GM23338 (cell line): ENCODE measurements at regions not wholly inside any gene's neighbourhood (a gene's known extent, or its start where the extent isn't known, plus 50 kb on each side); places are given as distances from the start of the nearest gene placed in this dataset.
A peak's percentile ranks its signal among the peaks of the same experiment; 100 is the strongest.
"Not testable (repeated sequence)": the region's sequence is repeated elsewhere in the genome, so short reads cannot be mapped to it uniquely, and the experiment has no call there.

ENCODE experiments used
- ATAC-seq: fragments of 200-7000 bp; cut with Tn5 transposase; 3 replicates; pipeline ENCODE4 v1.9.1; 2020
- DNase-seq: peaks from one replicate; pipeline ENCODE4 v3.0.0-alpha.2; 2015; ENCODE audit warnings: low spot score
- H2AFZ ChIP-seq: fragments of 200-600 bp; sonication (generic); 2 replicates; pipeline ENCODE4 v1.8.0; 2016; ENCODE audit warnings: antibody characterized with exemption, mild to moderate bottlenecking, moderate library complexity
- H3F3A ChIP-seq: fragments of 200-600 bp; sonication (generic); replicated peaks from 2 replicates; pipeline ENCODE4 v1.8.0; 2017; ENCODE audit warnings: antibody characterized with exemption, mixed run types, low read depth
- H3K27ac ChIP-seq: fragments of 200-600 bp; sonication (generic); 2 replicates; pipeline ENCODE4 v1.6.1; 2016; ENCODE audit warnings: low read depth
- H3K27me3 ChIP-seq: fragments of 200-600 bp; sonication (generic); 2 replicates; pipeline ENCODE4 v1.8.0; 2016; ENCODE audit warnings: mild to moderate bottlenecking, mixed run types, moderate library complexity; ENCODE audit not compliant: insufficient read depth
- H3K36me3 ChIP-seq: fragments of 200-600 bp; sonication (generic); 2 replicates; pipeline ENCODE4 v1.8.0; 2016; ENCODE audit warnings: mild to moderate bottlenecking; ENCODE audit not compliant: insufficient read depth
- H3K4me1 ChIP-seq: fragments of 200-600 bp; sonication (generic); 2 replicates; pipeline ENCODE4 v1.8.0; 2016; ENCODE audit warnings: mild to moderate bottlenecking, moderate library complexity; ENCODE audit not compliant: insufficient read depth
- H3K4me2 ChIP-seq: fragments of 200-600 bp; sonication (generic); 2 replicates; pipeline ENCODE4 v1.7.1; 2017; ENCODE audit warnings: mixed run types
- H3K4me3 ChIP-seq: fragments of 200-600 bp; sonication (generic); 2 replicates; pipeline ENCODE4 v1.6.1; 2016; ENCODE audit warnings: mixed run types
- H3K79me2 ChIP-seq: fragments of 200-600 bp; sonication (generic); replicated peaks from 2 replicates; pipeline ENCODE4 v1.8.0; 2017; ENCODE audit warnings: mild to moderate bottlenecking; ENCODE audit not compliant: insufficient read depth
- H3K9me2 ChIP-seq: fragments of 200-600 bp; sonication (generic); 2 replicates; pipeline ENCODE4 v1.8.0; 2017; ENCODE audit not compliant: insufficient read depth
- H4K20me1 ChIP-seq: fragments of 200-600 bp; sonication (generic); replicated peaks from 2 replicates; pipeline ENCODE4 v1.8.0; 2017; ENCODE audit warnings: mild to moderate bottlenecking; ENCODE audit not compliant: insufficient read depth
- H3K27ac Mint-ChIP-seq: 2 replicates; pipeline ENCODE4 v1.8.0; 2020; ENCODE audit warnings: inconsistent platforms, mild to moderate bottlenecking, moderate library complexity, mixed read lengths
- H3K27me3 Mint-ChIP-seq: 3 replicates; pipeline ENCODE4 v1.8.0; 2022; ENCODE audit warnings: low read depth, mild to moderate bottlenecking, moderate library complexity, mixed read lengths, inconsistent platforms; ENCODE audit not compliant: insufficient read depth, poor library complexity
- H3K36me3 Mint-ChIP-seq: 3 replicates; pipeline ENCODE4 v1.8.0; 2021; ENCODE audit warnings: low read depth, mild to moderate bottlenecking, inconsistent platforms, moderate library complexity, mixed read lengths
- H3K4me1 Mint-ChIP-seq: 3 replicates; pipeline ENCODE4 v1.8.0; 2020; ENCODE audit warnings: mild to moderate bottlenecking, inconsistent platforms, mixed read lengths
- H3K4me3 Mint-ChIP-seq: 3 replicates; pipeline ENCODE4 v1.8.0; 2021; ENCODE audit warnings: moderate library complexity, mild to moderate bottlenecking, inconsistent platforms, mixed read lengths
- H3K9me3 Mint-ChIP-seq: 3 replicates; pipeline ENCODE4 v1.8.0; 2020; ENCODE audit warnings: moderate library complexity, mild to moderate bottlenecking, inconsistent platforms, mixed read lengths

DNA sequence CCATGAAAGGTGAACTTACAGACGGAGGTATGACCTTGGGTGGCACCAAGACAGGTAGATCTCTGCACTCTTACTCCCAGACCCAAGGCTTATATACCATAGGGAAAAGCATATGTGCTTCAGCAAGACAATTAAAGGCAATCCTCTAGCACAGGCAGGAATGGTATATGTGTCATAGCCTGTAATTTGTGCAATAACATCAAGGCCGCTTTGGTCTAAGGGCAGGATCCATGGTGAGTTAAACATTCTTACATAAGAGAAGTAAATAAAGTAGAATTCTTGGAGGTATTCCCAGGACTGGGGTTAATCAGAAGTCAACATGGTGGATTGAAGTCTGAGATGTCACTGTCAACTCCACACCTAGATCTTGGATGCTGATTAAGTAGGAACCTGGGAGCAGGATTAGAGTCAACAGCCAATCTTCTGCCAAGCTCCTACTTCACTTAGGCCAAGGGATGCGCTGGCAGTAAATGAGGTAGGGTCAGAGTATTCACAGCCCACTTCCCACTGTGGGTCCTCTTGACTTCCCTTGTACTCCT, 143.0 kb downstream of the ATP6V0E2 start:
- H3K9me3 Mint-ChIP-seq, ATAC-seq, H3K27me3 ChIP-seq, H3K36me3 ChIP-seq, H2AFZ ChIP-seq, H3K27ac Mint-ChIP-seq, H3K4me1 ChIP-seq, DNase-seq, H3K36me3 Mint-ChIP-seq, H3K4me3 Mint-ChIP-seq, H4K20me1 ChIP-seq, H3K4me3 ChIP-seq, H3K27me3 Mint-ChIP-seq, H3K4me1 Mint-ChIP-seq, H3K4me2 ChIP-seq, H3F3A ChIP-seq, H3K9me2 ChIP-seq, H3K79me2 ChIP-seq, H3K27ac ChIP-seq: not testable (repeated sequence)

DNA sequence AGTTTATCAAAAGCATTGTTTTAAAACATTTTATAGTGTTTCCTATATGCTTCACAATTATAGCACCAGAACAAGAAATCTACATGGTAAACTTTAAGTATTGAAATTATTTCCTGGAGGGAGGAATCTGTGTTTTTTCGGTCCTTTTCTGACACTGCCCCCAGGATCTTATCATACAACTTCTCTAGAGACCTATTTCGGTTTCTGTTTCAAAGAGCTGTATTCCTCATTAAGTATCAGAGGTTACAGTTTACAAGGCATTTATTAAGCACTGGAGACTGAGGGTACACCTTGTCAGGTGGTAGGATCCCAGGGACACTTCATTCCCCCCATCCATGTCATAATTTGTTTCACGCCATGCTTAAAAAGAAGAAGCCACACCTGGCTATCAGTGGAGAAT, 146.4 kb downstream of the ATP6V0E2 start:
- H3K36me3 ChIP-seq, H3K4me3 Mint-ChIP-seq, H4K20me1 ChIP-seq, H3K27ac ChIP-seq, H3K27ac Mint-ChIP-seq, H3F3A ChIP-seq, H3K9me2 ChIP-seq, H3K4me1 ChIP-seq, H3K4me2 ChIP-seq, H2AFZ ChIP-seq, DNase-seq, H3K4me1 Mint-ChIP-seq, H3K36me3 Mint-ChIP-seq, H3K79me2 ChIP-seq, H3K4me3 ChIP-seq, ATAC-seq, H3K27me3 Mint-ChIP-seq, H3K27me3 ChIP-seq, H3K9me3 Mint-ChIP-seq: not testable (repeated sequence)

DNA sequence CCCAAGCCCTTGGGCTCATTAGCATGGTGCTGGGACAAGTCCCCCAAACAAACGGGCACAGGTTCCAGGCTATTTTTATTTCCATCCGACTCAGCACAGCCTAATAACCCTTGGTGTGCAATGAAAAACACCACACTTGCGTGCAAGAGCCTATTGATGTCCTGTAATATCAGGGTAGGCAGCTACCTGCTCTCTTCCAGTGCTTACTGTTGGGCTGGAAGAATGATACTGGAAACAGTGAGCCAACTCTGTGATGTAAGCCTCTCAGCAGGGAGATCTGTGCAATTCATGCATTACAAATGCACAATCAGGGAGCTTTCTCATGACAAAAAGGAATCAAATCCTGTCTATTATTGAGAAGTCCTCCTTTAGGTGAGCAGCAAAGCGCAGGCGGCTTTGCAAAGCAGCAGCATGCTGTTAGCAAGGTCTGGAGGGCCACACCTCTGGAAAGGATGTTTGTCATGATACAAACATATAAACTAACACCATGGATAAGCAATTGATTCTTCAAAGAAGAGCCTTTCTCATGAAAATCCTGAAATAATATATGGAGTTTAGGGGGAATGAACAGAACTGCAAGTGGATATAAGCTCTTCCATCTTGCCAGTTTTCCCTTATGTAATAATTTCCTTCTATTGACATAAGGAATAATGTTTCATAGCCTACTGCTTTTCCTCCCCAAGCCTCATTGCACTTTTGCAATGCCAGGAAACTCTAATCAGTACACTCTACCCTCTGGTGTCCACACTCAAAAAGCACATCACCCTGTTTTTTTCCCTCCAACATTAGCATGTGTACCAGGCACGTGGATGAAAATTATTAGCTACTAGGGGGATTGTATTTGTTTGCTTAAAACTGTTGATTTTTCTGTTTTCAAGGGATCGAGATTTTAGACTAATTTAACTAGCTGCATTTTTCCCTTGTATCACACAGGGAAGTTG, 151.1 kb downstream of the ATP6V0E2 start:
- not testable (repeated sequence) for DNase-seq, H3K4me1 Mint-ChIP-seq, H2AFZ ChIP-seq, H3K27ac ChIP-seq, H3K36me3 ChIP-seq, H3F3A ChIP-seq, H3K27ac Mint-ChIP-seq, H3K4me2 ChIP-seq, H3K36me3 Mint-ChIP-seq, H4K20me1 ChIP-seq, H3K27me3 Mint-ChIP-seq, H3K9me3 Mint-ChIP-seq, H3K4me3 ChIP-seq, H3K9me2 ChIP-seq, H3K4me1 ChIP-seq, H3K4me3 Mint-ChIP-seq, H3K79me2 ChIP-seq, H3K27me3 ChIP-seq
- ATAC-seq, result peak; percentile 53

DNA sequence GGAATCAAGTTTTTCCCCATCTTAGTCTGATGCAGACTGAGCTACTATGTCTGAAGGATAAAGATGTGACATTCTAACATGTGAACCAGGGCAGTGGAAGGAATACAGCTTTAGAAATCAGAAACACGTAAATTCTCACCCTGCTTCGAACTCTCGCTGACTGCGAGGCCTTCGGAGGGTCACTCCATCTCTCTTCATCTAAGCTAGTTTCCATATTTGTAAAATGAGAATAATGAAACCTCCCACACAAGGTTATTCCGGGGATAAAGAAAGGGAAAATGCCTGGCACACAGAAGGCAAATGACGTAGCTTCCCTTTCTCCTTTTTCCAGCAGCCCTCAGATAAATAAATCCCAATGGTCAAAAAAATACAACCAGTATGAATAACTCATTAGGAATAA, 152.0 kb downstream of the ATP6V0E2 start:
- not testable (repeated sequence) for H4K20me1 ChIP-seq, H3K36me3 Mint-ChIP-seq, H3K79me2 ChIP-seq, H2AFZ ChIP-seq, H3K27ac Mint-ChIP-seq, H3K4me2 ChIP-seq, H3F3A ChIP-seq, H3K9me3 Mint-ChIP-seq, H3K4me3 ChIP-seq, H3K9me2 ChIP-seq, ATAC-seq, H3K27me3 ChIP-seq, H3K4me1 ChIP-seq, DNase-seq, H3K27ac ChIP-seq, H3K36me3 ChIP-seq, H3K4me1 Mint-ChIP-seq, H3K27me3 Mint-ChIP-seq, H3K4me3 Mint-ChIP-seq

DNA sequence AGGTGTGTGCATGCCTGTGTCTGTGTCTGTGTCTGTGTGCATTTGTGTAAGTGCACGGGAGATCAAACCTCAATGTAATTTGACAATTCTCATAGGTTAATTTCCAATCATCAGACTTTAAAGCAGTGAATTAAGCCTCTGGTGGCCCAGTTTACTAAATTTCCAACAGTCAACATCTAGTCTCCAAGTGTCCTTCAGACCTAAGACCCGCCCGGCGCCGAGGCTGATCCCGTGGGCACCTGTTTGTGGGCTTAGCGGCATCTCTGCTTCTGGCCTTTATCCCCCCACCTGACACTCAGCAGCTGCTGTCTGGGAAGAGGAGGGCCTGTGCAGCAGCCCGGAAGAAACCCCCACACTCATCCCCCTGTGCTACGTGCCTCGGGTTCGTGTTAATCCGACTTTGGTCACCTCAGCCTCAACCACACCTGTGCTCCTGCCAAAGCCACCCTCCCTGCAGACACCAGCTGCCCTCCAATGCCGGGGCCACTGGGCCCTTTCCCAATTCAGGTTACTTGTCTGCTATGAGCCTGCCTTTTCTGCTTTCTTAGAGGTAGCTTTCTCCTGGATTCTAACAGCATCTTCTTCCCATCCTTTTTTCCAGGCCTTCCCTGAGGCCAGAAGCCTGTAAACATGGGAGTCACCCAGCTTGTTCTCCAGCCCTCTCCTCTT, 154.7 kb downstream of the ATP6V0E2 start:
- not testable (repeated sequence) for ATAC-seq, H3F3A ChIP-seq, H3K27me3 ChIP-seq, H3K27ac ChIP-seq, H3K4me3 Mint-ChIP-seq, H3K27me3 Mint-ChIP-seq, H3K27ac Mint-ChIP-seq, H3K36me3 ChIP-seq, H3K79me2 ChIP-seq, H3K4me2 ChIP-seq, H3K9me3 Mint-ChIP-seq, DNase-seq, H3K4me3 ChIP-seq, H2AFZ ChIP-seq, H3K9me2 ChIP-seq, H3K4me1 Mint-ChIP-seq, H3K36me3 Mint-ChIP-seq, H4K20me1 ChIP-seq, H3K4me1 ChIP-seq

DNA sequence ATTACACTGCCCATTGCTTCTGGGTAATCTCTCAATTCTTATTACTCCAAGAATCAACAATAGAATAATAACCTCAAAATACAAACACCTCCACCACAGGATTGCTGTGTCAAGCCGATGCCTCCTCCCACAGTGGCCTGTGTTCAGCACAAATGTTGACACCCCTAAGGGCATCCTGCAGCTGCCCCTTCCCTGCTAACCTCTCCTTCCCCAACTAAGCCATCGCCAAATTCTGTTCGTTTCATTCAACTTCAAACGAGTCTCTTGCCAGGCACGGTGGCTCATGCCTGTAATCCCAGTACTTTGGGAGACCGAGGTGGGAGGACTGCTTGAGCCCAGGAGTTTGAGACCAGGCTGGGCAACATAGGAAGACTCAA, 155.2 kb downstream of the ATP6V0E2 start:
- not testable (repeated sequence) for H3F3A ChIP-seq, H3K9me2 ChIP-seq, DNase-seq, H2AFZ ChIP-seq, H3K4me1 ChIP-seq, H3K4me3 ChIP-seq, H3K27me3 ChIP-seq, H3K4me3 Mint-ChIP-seq, H4K20me1 ChIP-seq, H3K36me3 ChIP-seq, H3K9me3 Mint-ChIP-seq, H3K27ac ChIP-seq, H3K79me2 ChIP-seq, H3K27me3 Mint-ChIP-seq, H3K36me3 Mint-ChIP-seq, H3K4me2 ChIP-seq, H3K4me1 Mint-ChIP-seq, H3K27ac Mint-ChIP-seq, ATAC-seq
